T47D (cell line): ENCODE measurements at regions not wholly inside any gene's neighbourhood (a gene's known extent, or its start where the extent isn't known, plus 50 kb on each side); places are given as distances from the start of the nearest gene placed in this dataset.

Source experiments
- DNase-seq, 2 experiments: peaks; one replicate each; pipeline versions ENCODE4 v3.0.0 to v3.0.0-alpha.2; 2011 to 2012; ENCODE audit warnings: low read depth in 1 of 2, low spot score in 1 of 2
- JUND ChIP-seq: IDR thresholded peaks from 2 replicates; pipeline ENCODE4 v1.6.1; 2012; ENCODE audit warnings: low read depth
- in situ Hi-C: cut with HindIII; loops from 2 replicates; pipeline ENCODE4 v1.10.0; 2016; ENCODE audit warnings: low sequenced_read_pairs, low pct_unique_long_range_greater_than_20kb

GRCh38 chr9:95649801-95650213 lies 133.0 kb upstream of the PTCH1 start:
- in situ Hi-C loops: no loop called here
- TF ChIP-seq JUND: no peak
- DNase-seq: no peak

DNA sequence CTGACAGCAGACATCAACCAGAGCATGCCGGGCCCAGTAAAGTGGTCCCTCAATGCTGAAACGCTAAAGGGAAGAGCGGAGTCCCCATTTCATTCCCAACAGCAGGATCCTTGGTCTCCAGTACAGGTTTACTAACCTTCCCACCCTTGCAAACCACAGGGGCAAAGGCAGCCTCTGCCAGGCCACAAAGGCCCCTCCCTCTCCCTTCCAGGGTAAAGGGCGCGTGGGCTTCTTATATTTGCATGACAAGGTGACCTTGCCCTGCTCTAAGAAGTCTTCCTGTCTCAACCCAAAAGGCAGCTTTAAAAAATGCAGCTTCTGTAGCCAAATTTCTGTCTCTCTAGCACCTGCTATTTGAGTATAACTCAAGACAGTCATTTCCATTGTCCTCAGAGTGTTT lies 131.5 kb upstream of the PTCH1 start:
- in situ Hi-C loops: no loop called here
- TF ChIP-seq JUND: no peak
- no peak for DNase-seq

DNA sequence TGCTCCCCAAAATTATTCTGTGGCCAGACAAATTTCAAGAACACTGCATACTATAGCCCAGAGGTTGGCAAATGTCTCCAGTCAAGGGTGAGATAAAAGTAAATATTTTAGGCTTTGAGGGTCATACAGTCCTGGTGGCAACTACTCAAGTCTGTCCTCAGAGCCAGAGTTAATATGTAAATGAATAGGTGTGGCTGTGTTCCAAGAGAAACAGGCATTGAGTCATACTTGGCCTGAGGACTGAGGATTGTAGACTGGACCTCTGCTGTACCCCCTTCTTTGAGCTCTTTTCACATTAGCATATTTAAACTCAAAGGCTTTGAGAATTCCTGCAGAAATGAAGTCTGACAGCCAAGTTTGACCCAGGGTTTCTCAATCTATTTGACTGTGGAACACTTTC lies 129.2 kb upstream of the PTCH1 start:
- no peak for TF ChIP-seq JUND
- DNase-seq: no peak
- in situ Hi-C loops: no loop called here

DNA sequence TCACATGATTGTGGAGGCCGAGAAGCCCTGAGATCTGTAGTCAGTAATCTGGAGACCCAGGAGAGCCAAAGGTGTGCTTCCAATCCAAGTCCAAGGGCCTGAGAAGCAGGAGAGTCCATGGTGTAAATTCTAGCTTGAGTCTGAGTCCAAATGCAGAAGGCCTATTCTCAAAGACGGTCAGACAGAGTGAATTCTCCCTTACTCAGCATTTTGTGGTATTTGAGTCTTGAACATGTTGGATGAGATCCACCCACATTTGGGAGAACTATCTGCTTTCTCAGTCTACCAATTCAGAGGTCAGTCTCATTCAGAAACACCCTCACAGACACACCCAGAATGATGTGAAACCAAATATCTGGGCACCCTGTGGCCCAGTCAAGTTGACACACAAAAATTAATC lies 128.8 kb upstream of the PTCH1 start:
- no peak for TF ChIP-seq JUND
- no peak for DNase-seq

GRCh38 chr9:95644377-95644776 lies 127.6 kb upstream of the PTCH1 start:
- TF ChIP-seq JUND: no peak
- DNase-seq: no peak
- in situ Hi-C loops: no loop called here

More for the DNA sequence above, 128.8 kb upstream of the PTCH1 start:
- in situ Hi-C loops: no loop called here

DNA sequence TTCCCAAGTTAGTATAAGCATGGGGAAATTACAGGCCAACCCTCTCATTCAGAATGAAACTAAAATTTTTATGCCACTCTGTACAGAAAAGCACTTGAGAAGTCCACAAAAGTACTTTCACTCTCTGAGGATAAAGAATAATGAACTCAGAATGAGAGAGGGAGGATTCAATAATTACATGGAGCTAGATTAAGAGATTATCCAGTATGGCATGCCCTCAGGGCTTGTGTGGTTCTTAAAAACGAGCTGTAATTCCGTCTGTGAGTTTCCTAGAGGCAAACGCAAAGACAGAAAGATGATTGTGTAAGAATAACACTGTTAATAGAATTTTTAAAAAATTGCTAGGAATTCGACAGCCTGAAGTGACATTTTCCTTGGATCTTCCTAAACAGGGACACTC lies 126.8 kb upstream of the PTCH1 start:
- no peak for DNase-seq
- TF ChIP-seq JUND: no peak
- in situ Hi-C loops: no loop called here

DNA sequence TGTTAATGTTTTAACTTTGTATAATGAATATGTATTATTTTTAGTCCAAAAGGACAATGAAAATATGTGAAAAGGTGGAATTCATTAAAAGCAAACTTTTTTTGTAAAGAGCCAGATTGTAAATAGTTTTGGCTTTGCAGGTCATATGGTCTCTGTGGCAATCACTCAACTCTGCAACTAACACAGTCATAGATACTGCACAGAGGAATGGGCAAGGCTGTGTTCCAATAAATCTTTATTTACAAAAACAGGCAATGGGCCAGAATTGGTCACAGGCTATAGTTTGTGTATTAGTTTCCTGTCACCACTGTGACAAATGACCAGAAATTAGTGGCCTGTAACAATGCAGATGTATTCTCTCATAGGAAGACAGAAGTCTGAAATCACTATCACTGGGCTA lies 125.4 kb upstream of the PTCH1 start:
- no peak for DNase-seq
- in situ Hi-C loops: no loop called here
- TF ChIP-seq JUND: no peak

DNA sequence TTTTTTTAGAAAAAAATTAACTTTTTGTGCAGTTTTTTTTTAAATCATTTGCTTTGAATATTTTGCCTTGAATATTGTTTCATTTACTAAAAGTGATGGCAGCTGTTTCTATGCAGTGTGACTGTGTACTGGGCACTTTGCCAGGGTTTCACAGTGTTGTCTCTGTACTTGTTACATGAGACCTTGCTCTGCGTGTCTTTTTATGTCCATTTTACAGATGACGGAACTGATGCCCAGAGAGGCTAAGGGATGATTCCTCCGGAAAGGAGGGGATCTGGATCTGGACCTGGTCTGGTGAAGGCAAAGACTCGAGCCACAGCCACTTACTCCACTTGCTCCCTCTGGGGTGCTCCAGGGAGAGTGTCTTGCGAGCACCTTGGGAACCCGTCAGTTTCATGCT lies 124.8 kb upstream of the PTCH1 start:
- in situ Hi-C loops: no loop called here
- TF ChIP-seq JUND: no peak
- DNase-seq: no peak

DNA sequence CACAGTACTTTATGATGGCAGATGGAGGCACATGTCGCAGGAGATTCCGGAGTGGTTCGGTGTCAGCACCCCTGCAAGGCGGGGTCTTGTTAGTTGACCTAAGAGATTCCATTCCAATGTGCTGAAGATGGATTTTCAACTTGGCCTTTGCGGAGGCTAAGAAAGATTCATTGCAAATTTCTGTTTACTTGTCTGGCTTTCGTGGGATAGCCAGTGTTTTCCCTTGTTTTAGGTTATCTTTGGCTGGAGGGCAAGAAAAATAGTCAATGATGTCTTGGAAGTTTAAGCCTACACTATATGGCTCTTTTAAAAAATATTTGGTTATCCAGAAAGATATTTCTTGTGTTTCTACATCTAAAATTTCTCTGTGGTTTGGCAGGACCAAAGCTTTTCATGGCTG lies 123.6 kb upstream of the PTCH1 start:
- no peak for DNase-seq
- in situ Hi-C loops: no loop called here
- no peak for TF ChIP-seq JUND

DNA sequence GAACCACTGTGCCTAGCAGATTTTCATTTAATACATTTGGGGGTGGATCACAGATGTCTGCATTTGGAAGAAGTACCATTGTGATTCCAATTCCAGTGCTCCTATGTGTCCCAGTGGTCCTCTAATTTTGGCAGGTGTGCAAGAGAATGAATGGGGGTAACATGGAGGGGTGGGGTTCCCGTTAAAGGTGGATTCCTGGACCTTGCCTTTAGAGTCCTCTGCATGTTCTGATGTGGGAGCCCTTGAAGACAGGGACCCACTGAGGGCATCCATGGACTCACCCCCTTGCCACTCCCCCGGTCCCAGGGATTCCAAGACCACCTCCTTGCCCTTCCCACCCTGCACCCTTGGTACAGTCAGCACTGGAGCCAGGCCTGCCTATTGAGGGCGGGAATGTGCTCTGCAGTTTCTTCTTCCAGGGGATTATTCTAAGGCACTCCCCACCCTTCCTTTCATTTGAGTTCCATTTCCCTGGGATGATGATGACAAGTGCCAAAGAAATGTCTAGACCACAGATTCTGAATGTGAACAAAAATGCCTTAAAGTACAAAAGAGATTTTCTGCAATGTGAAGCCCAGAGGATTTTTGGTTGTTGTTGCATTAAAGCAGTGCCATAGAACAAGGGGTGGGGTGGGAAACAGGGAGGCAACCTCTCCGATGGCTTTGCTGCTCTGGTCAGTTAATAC lies 119.4 kb upstream of the PTCH1 start:
- DNase-seq: no peak
- TF ChIP-seq JUND: no peak
- in situ Hi-C loops: no loop called here

GRCh38 chr9:95634536-95634935 lies 117.8 kb upstream of the PTCH1 start:
- in situ Hi-C loops: no loop called here
- no peak for DNase-seq
- TF ChIP-seq JUND: no peak

DNA sequence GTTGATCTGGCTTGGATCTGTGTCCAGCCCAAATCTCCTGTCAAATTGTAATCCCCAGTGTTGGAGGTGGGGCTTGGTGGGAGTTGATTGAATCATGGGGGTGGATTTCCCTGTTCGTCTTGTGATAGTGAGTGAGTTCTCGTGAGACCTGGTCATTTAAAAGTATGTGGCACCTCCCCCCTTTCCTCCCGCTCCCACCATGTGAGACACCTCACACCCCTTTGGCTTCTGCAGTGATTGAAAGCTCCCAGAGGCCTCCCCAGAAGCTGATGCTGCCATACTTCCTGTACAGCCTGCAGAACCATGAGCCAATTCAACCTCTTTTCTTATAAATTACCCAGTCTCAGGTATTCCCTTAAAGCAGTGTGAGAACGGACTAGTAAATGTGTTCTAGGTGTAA lies 117.3 kb upstream of the PTCH1 start:
- in situ Hi-C loops: no loop called here
- no peak for DNase-seq
- no peak for TF ChIP-seq JUND

DNA sequence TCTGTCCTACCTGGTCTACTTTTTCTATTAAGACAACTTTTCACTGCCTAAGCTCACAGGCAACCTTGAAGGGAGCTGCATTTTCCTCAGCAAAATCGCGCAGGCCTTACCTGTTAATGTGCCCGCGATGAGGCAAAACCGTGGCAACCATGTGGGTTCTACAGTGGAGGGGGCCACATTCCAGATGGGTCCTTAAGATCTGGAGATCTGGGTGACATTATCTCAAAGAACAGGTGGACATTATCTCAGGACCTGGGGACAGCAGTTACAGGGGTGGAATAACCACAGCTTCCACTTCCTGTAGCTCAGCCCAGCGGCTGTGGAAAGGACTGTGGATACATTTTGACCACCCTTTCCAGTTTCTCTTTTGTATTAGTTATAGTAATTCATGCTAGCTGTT lies 112.8 kb upstream of the PTCH1 start:
- DNase-seq: no peak
- in situ Hi-C loops: no loop called here
- no peak for TF ChIP-seq JUND

DNA sequence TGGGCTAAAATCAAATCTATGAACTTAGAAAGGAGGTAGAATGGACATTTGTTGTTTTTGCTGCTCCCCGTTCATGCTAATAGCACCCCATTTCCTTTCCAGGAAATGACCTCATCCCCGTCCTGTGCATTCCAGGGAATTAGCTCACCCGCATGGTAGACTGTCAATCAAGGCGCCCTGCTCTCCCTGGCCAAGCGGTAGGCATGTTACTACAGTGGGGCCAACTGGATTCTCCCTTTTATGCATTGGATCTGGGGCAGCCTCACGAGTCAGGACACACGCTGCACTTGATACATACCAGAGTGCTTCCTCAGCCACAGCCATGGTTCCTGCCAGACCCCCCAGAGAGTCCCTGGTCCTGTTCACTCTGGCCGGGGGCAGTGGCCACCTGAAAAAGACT lies 111.0 kb upstream of the PTCH1 start:
- no peak for TF ChIP-seq JUND
- in situ Hi-C loops: no loop called here
- no peak for DNase-seq
